ENCODE measurements at regions not wholly inside any gene's neighbourhood (a gene's known extent, or its start where the extent isn't known, plus 50 kb on each side); places are given as distances from the start of the nearest gene placed in this dataset.
"Not testable (repeated sequence)": the region's sequence is repeated elsewhere in the genome, so short reads cannot be mapped to it uniquely, and the experiment has no call there.

DNA sequence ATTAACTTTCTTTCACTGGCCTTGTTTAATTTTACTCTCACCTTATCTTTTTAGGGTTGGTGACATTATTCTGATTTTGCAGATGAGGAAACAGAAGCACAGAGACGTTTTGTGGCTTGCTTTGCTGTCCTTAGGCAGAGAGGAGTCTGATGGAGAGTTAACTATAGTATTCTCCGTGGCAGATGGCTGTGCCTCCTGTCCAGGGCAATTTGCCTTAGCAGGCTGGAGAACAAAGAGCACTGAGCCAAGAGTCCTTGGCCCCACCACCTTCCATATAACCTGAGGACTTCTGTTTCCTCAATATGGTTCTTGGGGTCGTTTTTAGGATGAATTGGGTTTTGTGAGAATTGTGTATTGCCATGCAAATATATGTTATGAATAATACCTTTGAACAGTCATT is 71.4 kb upstream of the BACH2 start:
- no peak for DNase-seq (ENCODE audit: low read depth in 4 of 6, low spot score in 6 of 6)
- Histone ChIP-seq H3K27ac (ENCODE audit: low read depth, low read length) (peak overlapping the region; percentile 11), H3K4me1 (ENCODE audit: control insufficient read depth, insufficient read depth, low read length) (peaks cover 6% of the 10 kb centered on the region), H3K36me3 (ENCODE audit: control insufficient read depth, insufficient read depth, low read length) (no peaks in the 10 kb centered on the region), H3K27me3 (ENCODE audit: control insufficient read depth, insufficient read depth, low read length) (no peaks in the 10 kb centered on the region), H3K4me3 (ENCODE audit: low read depth, low read length) (no peak overlapping the region), H3K9me3 (ENCODE audit: control insufficient read depth, insufficient read depth, low read length) (no peaks in the 10 kb centered on the region)
- WGBS (ENCODE audit: insufficient coverage), result 71% methylated on average over 1 of the region's 3 CpGs

DNA sequence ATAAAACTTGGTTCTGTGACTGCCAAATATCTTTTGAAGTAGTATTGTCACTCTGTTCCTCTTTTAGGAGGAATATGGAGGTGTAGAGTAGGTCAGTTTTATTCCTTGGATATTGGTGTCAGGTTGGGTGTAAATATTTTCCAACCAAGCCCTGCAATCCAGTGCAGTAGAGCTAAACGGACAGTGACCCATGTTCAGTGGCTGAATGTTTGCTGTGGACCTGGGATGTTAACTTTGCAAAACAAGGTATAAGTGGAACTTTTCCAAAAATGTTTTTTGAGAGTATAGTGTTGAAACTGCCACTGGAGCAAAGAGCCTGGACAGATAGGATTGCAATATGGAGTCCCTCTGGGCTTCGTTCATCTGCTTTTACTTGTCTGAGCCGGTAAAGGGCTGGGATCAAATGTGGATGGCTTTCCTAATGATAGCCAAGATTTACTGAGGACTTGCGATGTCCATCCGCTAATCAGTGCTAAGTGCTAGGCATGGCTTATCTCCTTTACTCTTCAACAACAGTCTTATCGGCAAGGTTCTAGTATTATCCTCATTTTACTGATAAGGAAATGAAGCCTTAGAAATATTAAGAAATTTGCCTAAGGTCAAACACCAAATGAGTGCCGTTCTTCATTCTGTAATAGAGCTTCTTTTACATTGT is 69.0 kb upstream of the BACH2 start:
- Histone ChIP-seq H3K9me3 (ENCODE audit: control insufficient read depth, insufficient read depth, low read length) (no peaks in the 10 kb centered on the region), H3K27me3 (ENCODE audit: control insufficient read depth, insufficient read depth, low read length) (no peaks in the 10 kb centered on the region), H3K36me3 (ENCODE audit: control insufficient read depth, insufficient read depth, low read length) (no peaks in the 10 kb centered on the region), H3K27ac (ENCODE audit: low read depth, low read length) (no peak overlapping the region), H3K4me3 (ENCODE audit: low read depth, low read length) (no peak overlapping the region), H3K4me1 (ENCODE audit: control insufficient read depth, insufficient read depth, low read length) (peaks cover 6% of the 10 kb centered on the region)
- 81% methylated on average over 3 of the region's 7 CpGs for WGBS (ENCODE audit: insufficient coverage)
- no peak for DNase-seq (ENCODE audit: low read depth in 4 of 6, low spot score in 6 of 6)

GRCh38 chr6:90365002-90365401 is 68.4 kb upstream of the BACH2 start:
- WGBS (ENCODE audit: insufficient coverage), result 92% methylated on average over 2 of the region's 5 CpGs
- H3K9me3 ChIP-seq (ENCODE audit: control insufficient read depth, insufficient read depth, low read length), result no peaks in the 10 kb centered on the region
- H3K36me3 ChIP-seq (ENCODE audit: control insufficient read depth, insufficient read depth, low read length), result no peaks in the 10 kb centered on the region
- no peaks in the 10 kb centered on the region for H3K27me3 ChIP-seq (ENCODE audit: control insufficient read depth, insufficient read depth, low read length)
- no peak overlapping the region for H3K4me3 ChIP-seq (ENCODE audit: low read depth, low read length)
- H3K4me1 ChIP-seq (ENCODE audit: control insufficient read depth, insufficient read depth, low read length), result peaks cover 6% of the 10 kb centered on the region
- H3K27ac ChIP-seq (ENCODE audit: low read depth, low read length), result no peak overlapping the region
- no peak for DNase-seq (ENCODE audit: low read depth in 4 of 6, low spot score in 6 of 6)

DNA sequence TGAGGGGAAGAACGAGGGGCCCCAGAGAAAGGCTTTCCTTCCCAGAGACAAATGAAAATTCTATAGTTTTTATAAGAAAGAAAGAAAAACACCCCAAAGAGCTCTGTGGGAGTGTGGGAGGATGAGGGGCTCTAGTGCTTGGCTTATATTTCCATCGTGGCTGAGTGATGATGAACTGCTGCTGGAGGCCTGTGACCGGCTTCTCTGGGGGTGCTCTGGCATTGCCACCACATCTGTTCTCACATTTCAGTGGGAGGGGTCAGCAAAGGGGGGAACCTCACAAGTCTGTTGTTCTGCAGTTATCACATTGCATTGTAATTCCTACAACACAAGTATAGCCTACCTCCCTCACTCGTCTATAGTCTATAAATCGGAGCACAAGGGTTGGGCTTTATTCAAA is 67.6 kb upstream of the BACH2 start:
- Histone ChIP-seq H3K27ac (ENCODE audit: low read depth, low read length) (peak overlapping the region; percentile 67), H3K36me3 (ENCODE audit: control insufficient read depth, insufficient read depth, low read length) (no peaks in the 10 kb centered on the region), H3K27me3 (ENCODE audit: control insufficient read depth, insufficient read depth, low read length) (no peaks in the 10 kb centered on the region), H3K4me3 (ENCODE audit: low read depth, low read length) (no peak overlapping the region), H3K9me3 (ENCODE audit: control insufficient read depth, insufficient read depth, low read length) (no peaks in the 10 kb centered on the region), H3K4me1 (ENCODE audit: control insufficient read depth, insufficient read depth, low read length) (peaks cover 6% of the 10 kb centered on the region)
- WGBS (ENCODE audit: insufficient coverage), result 25% methylated on average over 2 of the region's 5 CpGs
- DNase-seq (ENCODE audit: low read depth in 4 of 6, low spot score in 6 of 6), result no peak

DNA sequence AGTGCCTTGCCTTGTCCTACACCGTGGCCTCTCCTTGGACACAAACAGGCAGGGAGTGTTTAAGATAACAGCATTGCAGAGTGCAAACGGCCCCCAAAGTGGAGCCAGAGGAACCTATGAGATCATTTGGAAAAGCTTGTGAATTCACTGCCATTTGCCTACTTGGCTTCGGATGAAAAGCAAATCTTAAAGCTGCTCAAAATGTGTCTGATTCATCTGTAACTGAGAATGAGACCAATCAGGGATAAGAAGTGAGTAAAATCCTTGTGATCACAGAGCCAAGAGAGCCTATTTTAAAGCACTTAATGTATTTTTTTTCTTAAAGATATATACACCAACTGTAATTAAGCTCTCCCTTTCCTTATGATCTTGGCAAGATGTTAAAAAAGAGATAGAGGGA is 65.7 kb upstream of the BACH2 start:
- 3% methylated on average over 3 of the region's 3 CpGs for WGBS (ENCODE audit: insufficient coverage)
- no peaks in the 10 kb centered on the region for H3K9me3 ChIP-seq (ENCODE audit: control insufficient read depth, insufficient read depth, low read length)
- no peaks in the 10 kb centered on the region for H3K27me3 ChIP-seq (ENCODE audit: control insufficient read depth, insufficient read depth, low read length)
- no peak overlapping the region for H3K4me3 ChIP-seq (ENCODE audit: low read depth, low read length)
- DNase-seq (ENCODE audit: low read depth in 4 of 6, low spot score in 6 of 6), result peak in 3 of 6 donors; percentile 23 to 94 (median 69)
- H3K36me3 ChIP-seq (ENCODE audit: control insufficient read depth, insufficient read depth, low read length), result no peaks in the 10 kb centered on the region
- peak overlapping the region; percentile 67 for H3K27ac ChIP-seq (ENCODE audit: low read depth, low read length)
- H3K4me1 ChIP-seq (ENCODE audit: control insufficient read depth, insufficient read depth, low read length), result peaks cover 6% of the 10 kb centered on the region

DNA sequence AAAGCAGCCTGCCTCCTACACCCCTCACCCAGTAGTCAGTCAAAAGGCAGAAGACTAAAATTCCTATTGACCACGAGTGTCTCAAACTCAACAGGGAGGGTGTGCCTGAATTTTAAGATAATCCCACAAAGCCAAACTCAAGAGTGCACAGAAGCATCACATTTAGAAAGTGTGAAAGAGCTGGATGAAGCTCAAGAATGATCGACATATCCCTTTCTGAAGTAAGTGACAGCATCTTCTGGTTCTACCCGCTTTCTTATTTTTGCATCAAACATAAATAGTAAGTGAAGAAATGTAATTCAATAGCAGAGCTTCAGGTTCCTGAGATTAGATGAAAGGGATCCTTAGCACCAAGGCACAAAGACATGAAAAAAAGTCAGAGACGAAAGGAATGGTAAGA is 64.5 kb upstream of the BACH2 start:
- DNase-seq (ENCODE audit: low read depth in 4 of 6, low spot score in 6 of 6), result peak in 1 of 6 donors; percentile 60
- no peaks in the 10 kb centered on the region for H3K9me3 ChIP-seq (ENCODE audit: control insufficient read depth, insufficient read depth, low read length)
- H3K36me3 ChIP-seq (ENCODE audit: control insufficient read depth, insufficient read depth, low read length), result no peaks in the 10 kb centered on the region
- WGBS (ENCODE audit: insufficient coverage), result no CpG with 5 or more reads among the region's 4 CpGs
- no peak overlapping the region for H3K4me3 ChIP-seq (ENCODE audit: low read depth, low read length)
- no peaks in the 10 kb centered on the region for H3K27me3 ChIP-seq (ENCODE audit: control insufficient read depth, insufficient read depth, low read length)
- H3K4me1 ChIP-seq (ENCODE audit: control insufficient read depth, insufficient read depth, low read length), result peaks cover 6% of the 10 kb centered on the region
- no peak overlapping the region for H3K27ac ChIP-seq (ENCODE audit: low read depth, low read length)

DNA sequence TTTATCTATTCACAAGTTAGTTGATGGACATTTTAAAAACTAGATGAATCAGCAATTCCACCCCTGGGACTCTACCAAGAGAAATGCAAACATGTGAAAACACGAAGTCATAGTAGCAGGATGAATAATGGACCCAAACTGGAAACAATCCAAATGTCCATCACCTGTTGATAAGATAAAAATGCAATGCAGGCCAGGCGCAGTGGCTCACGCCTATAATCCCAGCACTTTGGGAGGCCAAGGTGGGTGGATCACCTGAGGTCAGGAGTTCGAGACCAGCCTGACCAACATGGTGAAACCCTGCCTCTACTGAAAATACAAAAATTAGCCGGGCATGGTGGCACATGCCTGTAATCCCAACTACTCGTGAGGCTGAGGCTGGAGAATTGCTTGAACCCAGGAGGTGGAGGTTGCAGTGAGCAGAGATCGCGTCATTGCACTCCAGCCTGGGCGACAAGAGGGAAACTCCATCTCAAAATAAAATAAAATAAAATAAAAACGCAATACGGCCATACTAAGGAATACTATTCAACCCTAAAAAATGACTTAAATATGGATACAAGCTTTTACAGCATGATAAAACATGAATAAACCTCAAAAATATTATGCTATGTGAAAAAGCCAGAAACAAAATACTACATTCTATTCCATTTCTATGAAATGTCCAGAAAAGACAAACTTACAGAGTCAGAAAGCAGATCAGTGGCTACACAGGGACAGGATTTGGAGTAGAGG is 61.6 kb upstream of the BACH2 start:
- H3K9me3 ChIP-seq (ENCODE audit: control insufficient read depth, insufficient read depth, low read length); H3K27me3 ChIP-seq (ENCODE audit: control insufficient read depth, insufficient read depth, low read length); H3K36me3 ChIP-seq (ENCODE audit: control insufficient read depth, insufficient read depth, low read length); H3K27ac ChIP-seq (ENCODE audit: low read depth, low read length); DNase-seq (ENCODE audit: low read depth in 4 of 6, low spot score in 6 of 6); H3K4me3 ChIP-seq (ENCODE audit: low read depth, low read length); H3K4me1 ChIP-seq (ENCODE audit: control insufficient read depth, insufficient read depth, low read length): not testable (repeated sequence)
- 88% methylated on average over 1 of the region's 11 CpGs for WGBS (ENCODE audit: insufficient coverage)

DNA sequence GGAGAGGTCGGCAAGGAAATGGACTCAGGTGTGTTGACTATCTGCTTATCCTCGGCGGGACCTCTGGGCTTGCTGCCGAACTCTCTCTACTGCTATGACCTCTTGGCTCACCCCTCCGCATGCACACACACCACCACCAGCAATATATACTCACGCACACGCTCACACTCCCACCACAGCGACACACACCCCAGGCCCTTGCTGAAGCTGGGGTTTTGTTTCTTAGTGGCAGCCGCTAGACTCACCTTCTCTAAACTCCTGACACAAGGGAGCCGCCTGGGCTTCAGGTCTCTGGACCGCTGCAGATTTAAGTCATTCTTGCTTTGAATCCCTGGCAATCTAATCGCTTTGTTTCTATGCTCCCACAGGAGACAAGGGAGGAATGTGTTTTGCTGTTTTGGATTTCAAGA is 59.4 kb upstream of the BACH2 start:
- 29% methylated on average over 8 of the region's 12 CpGs for WGBS (ENCODE audit: insufficient coverage)
- peak overlapping the region; percentile 44 for H3K27ac ChIP-seq (ENCODE audit: low read depth, low read length)
- peak in 1 of 6 donors; percentile 25 for DNase-seq (ENCODE audit: low read depth in 4 of 6, low spot score in 6 of 6)
- no peak overlapping the region for H3K4me3 ChIP-seq (ENCODE audit: low read depth, low read length)
- no peaks in the 10 kb centered on the region for H3K4me1 ChIP-seq (ENCODE audit: control insufficient read depth, insufficient read depth, low read length)
- no peaks in the 10 kb centered on the region for H3K36me3 ChIP-seq (ENCODE audit: control insufficient read depth, insufficient read depth, low read length)
- H3K9me3 ChIP-seq (ENCODE audit: control insufficient read depth, insufficient read depth, low read length), result no peaks in the 10 kb centered on the region
- H3K27me3 ChIP-seq (ENCODE audit: control insufficient read depth, insufficient read depth, low read length), result no peaks in the 10 kb centered on the region

GRCh38 chr6:90354961-90355360 is 58.3 kb upstream of the BACH2 start:
- H3K36me3 ChIP-seq (ENCODE audit: control insufficient read depth, insufficient read depth, low read length), result no peaks in the 10 kb centered on the region
- H3K27ac ChIP-seq (ENCODE audit: low read depth, low read length), result no peak overlapping the region
- H3K4me3 ChIP-seq (ENCODE audit: low read depth, low read length), result no peak overlapping the region
- no peaks in the 10 kb centered on the region for H3K4me1 ChIP-seq (ENCODE audit: control insufficient read depth, insufficient read depth, low read length)
- H3K9me3 ChIP-seq (ENCODE audit: control insufficient read depth, insufficient read depth, low read length), result no peaks in the 10 kb centered on the region
- H3K27me3 ChIP-seq (ENCODE audit: control insufficient read depth, insufficient read depth, low read length), result no peaks in the 10 kb centered on the region
- DNase-seq (ENCODE audit: low read depth in 4 of 6, low spot score in 6 of 6), result no peak

GRCh38 chr6:90351696-90352095 is 55.1 kb upstream of the BACH2 start:
- Histone ChIP-seq H3K27ac (ENCODE audit: low read depth, low read length) (no peak overlapping the region), H3K4me1 (ENCODE audit: control insufficient read depth, insufficient read depth, low read length) (no peaks in the 10 kb centered on the region), H3K36me3 (ENCODE audit: control insufficient read depth, insufficient read depth, low read length) (no peaks in the 10 kb centered on the region), H3K4me3 (ENCODE audit: low read depth, low read length) (no peak overlapping the region), H3K9me3 (ENCODE audit: control insufficient read depth, insufficient read depth, low read length) (no peaks in the 10 kb centered on the region), H3K27me3 (ENCODE audit: control insufficient read depth, insufficient read depth, low read length) (no peaks in the 10 kb centered on the region)
- WGBS (ENCODE audit: insufficient coverage), result no CpG with 5 or more reads among the region's 4 CpGs
- no peak for DNase-seq (ENCODE audit: low read depth in 4 of 6, low spot score in 6 of 6)

Data from spinal cord (tissue), 9 donors.